ENCODE measurements at regions not wholly inside any gene's neighbourhood (a gene's known extent, or its start where the extent isn't known, plus 50 kb on each side); places are given as distances from the start of the nearest gene placed in this dataset.

DNA sequence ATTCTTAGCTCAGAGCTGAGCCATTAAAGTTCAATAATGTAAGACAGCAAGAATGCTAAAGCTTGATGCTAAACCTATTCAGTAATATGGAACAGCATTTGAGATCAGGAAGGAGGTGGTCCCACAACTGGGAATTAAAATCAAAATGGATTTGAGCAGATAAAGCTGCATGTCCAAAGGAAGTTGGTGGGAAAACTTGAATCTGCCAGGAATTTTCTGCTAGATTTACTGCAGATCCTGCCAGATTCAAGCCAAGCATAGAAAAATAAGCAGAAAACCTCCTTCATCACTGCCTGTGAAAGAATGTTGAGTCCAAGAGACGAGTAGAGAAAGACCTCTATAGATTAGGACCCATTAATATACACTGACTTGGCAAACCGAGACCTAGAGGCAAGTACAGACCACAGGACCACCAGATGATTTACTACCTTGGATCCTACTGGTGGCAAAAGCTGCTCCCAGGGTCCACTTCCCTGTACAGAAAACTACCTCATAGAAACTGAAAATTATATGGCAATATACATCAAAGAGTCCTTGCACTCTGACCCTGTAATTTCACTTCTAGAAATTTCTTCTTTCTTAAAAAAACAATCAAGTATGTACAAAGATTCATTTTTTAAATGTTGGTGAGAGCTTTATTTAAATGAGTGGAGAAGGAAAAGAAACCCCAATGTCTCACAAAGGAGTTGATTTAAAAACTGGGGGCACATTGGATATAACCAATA lies 263.2 kb downstream of the DAD1 start:
- Histone ChIP-seq H3K27ac (no peak overlapping the region), H3K4me3 (no peak overlapping the region), H3K36me3 (no peaks in the 10 kb centered on the region), H3K4me1 (no peaks in the 10 kb centered on the region), H3K27me3 (no peaks in the 10 kb centered on the region), H3K9me3 (peaks cover 0 to 6% of the 10 kb centered on the region in 2 donors)
- TF ChIP-seq POLR2A (IDR thresholded peaks at IDR 0.05) (no peak), POLR2AphosphoS5 (IDR thresholded peaks at IDR 0.05) (no peak)
- TF ChIP-seq, protein P1, sequence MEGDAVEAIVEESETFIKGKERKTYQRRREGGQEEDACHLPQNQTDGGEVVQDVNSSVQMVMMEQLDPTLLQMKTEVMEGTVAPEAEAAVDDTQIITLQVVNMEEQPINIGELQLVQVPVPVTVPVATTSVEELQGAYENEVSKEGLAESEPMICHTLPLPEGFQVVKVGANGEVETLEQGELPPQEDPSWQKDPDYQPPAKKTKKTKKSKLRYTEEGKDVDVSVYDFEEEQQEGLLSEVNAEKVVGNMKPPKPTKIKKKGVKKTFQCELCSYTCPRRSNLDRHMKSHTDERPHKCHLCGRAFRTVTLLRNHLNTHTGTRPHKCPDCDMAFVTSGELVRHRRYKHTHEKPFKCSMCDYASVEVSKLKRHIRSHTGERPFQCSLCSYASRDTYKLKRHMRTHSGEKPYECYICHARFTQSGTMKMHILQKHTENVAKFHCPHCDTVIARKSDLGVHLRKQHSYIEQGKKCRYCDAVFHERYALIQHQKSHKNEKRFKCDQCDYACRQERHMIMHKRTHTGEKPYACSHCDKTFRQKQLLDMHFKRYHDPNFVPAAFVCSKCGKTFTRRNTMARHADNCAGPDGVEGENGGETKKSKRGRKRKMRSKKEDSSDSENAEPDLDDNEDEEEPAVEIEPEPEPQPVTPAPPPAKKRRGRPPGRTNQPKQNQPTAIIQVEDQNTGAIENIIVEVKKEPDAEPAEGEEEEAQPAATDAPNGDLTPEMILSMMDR (IDR thresholded peaks at IDR 0.05) = no peak
- DNase-seq (ENCODE audit: low spot score in 2 of 2) = no peak
- intact Hi-C loops (cut with DNase I; ENCODE audit: low total_unique reads) = no loop called here

DNA sequence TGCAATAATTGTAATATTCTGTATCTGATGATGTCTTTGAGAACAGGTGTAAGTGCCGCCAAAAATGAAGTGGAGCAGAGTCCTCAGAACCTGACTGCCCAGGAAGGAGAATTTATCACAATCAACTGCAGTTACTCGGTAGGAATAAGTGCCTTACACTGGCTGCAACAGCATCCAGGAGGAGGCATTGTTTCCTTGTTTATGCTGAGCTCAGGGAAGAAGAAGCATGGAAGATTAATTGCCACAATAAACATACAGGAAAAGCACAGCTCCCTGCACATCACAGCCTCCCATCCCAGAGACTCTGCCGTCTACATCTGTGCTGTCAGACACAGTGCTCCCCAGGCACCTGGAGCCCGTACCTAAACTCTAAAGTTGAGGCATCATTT lies 268.7 kb downstream of the DAD1 start:
- Histone ChIP-seq H3K4me1 (no peaks in the 10 kb centered on the region), H3K27ac (no peak overlapping the region), H3K27me3 (no peaks in the 10 kb centered on the region), H3K36me3 (no peaks in the 10 kb centered on the region), H3K4me3 (no peak overlapping the region), H3K9me3 (no peaks in the 10 kb centered on the region)
- intact Hi-C loops (cut with DNase I; ENCODE audit: low total_unique reads) = no loop called here
- no peak for DNase-seq (ENCODE audit: low spot score in 2 of 2)
- TF ChIP-seq POLR2A (IDR thresholded peaks at IDR 0.05) (no peak), POLR2AphosphoS5 (IDR thresholded peaks at IDR 0.05) (no peak)
- TF ChIP-seq, protein P1 (IDR thresholded peaks at IDR 0.05) = no peak

DNA sequence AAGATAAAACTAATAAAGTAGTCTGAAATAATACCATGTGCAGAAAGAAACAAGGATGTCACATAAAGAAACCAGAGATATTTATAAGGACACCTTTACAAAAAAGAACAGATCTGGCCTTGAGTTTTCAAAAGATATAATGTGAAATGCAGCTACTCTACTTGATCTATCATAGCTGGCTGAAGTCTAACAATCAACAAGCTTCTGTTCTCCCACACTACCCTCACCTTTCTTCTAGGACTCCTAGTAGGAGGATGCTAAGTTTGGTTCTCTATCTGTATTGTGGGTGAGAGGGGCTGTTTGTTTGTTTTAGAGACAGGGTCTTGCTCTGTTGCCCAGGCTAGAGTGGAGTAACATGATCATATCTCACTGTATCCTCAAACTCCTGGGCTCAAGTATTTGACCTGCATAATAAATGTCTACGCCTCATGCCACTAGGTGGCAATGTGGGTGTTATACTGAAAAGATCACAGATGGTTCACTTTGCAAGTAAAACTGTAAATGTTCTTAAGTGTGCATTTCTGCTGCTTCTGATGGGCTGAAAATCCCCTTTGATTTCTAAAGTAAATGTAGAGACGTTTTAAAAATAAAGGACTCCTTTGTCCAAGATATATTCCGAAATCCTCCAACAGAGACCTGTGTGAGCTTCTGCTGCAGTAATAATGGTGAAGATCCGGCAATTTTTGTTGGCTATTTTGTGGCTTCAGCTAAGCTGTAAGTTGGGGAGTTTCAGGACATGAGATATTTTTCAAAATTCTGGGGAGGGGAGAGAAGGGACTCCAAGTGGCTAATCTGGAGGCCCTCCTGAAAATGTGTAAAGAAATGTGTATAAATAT lies 269.3 kb downstream of the DAD1 start:
- H3K4me3 ChIP-seq = no peak overlapping the region
- intact Hi-C loops (cut with DNase I; ENCODE audit: low total_unique reads) = no loop called here
- H3K36me3 ChIP-seq = no peaks in the 10 kb centered on the region
- H3K27ac ChIP-seq = no peak overlapping the region
- no peaks in the 10 kb centered on the region for H3K27me3 ChIP-seq
- no peaks in the 10 kb centered on the region for H3K9me3 ChIP-seq
- H3K4me1 ChIP-seq = no peaks in the 10 kb centered on the region
- no peak for TF ChIP-seq POLR2AphosphoS5 (IDR thresholded peaks at IDR 0.05)
- no peak for TF ChIP-seq POLR2A (IDR thresholded peaks at IDR 0.05)
- TF ChIP-seq, protein P1 (IDR thresholded peaks at IDR 0.05) = peak; percentile 51 to 58 (median 52)
- DNase-seq (ENCODE audit: low spot score in 2 of 2) = peak in 1 of 2 donors; percentile 44

DNA sequence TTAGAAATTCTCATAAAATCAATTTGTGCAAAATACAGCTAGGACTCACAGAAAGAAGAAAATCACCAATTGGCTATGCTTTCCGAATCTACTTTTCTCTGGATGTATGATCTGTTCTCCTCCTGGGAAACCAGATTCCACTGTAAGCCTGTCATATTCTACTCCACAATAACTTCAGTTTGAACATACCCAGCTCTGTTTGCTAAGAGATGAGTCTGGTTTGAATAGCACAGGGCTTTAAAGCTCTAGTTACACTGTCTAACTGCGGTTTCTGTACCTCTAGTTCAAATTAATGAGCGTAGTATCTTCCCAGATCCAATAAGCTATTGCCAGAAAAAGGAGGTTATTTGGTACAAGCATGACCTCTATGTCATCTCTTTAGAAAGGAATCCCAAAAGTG lies 270.1 kb downstream of the DAD1 start:
- DNase-seq (ENCODE audit: low spot score in 2 of 2) = no peak
- Histone ChIP-seq H3K4me1 (no peaks in the 10 kb centered on the region), H3K27ac (no peak overlapping the region), H3K36me3 (no peaks in the 10 kb centered on the region), H3K4me3 (no peak overlapping the region), H3K9me3 (no peaks in the 10 kb centered on the region), H3K27me3 (no peaks in the 10 kb centered on the region)
- intact Hi-C loops (cut with DNase I; ENCODE audit: low total_unique reads) = no loop called here
- TF ChIP-seq, protein P1 (IDR thresholded peaks at IDR 0.05) = no peak
- TF ChIP-seq POLR2AphosphoS5 (IDR thresholded peaks at IDR 0.05) (no peak), POLR2A (IDR thresholded peaks at IDR 0.05) (no peak)

DNA sequence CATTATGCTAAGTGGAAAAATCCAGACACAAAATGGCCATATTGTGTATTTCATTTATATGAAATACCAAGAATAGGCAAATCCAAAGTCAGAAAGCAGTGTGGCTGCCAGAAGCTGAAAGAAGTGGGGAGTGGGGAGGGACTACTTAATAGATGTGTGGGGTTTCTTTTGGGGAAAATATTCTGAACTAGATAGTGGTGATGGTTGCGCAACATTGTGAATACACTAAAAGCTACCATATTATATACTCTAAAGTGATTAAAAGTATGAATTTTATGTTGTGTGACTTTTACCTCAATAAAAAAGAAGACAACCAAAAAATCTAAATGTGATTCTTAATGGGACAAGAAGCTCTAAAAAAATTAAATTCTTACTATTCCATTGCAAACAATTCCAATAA lies 272.6 kb downstream of the DAD1 start:
- Histone ChIP-seq H3K4me1 (no peaks in the 10 kb centered on the region), H3K27ac (no peak overlapping the region), H3K36me3 (no peaks in the 10 kb centered on the region), H3K4me3 (no peak overlapping the region), H3K27me3 (no peaks in the 10 kb centered on the region), H3K9me3 (no peaks in the 10 kb centered on the region)
- TF ChIP-seq POLR2AphosphoS5 (IDR thresholded peaks at IDR 0.05) = no peak
- TF ChIP-seq, protein P1 (IDR thresholded peaks at IDR 0.05) = no peak
- no peak for TF ChIP-seq POLR2A (IDR thresholded peaks at IDR 0.05)
- no peak for DNase-seq (ENCODE audit: low spot score in 2 of 2)
- intact Hi-C loops (cut with DNase I; ENCODE audit: low total_unique reads) = no loop called here
